B cell (primary cell): ENCODE measurements at regions not wholly inside any gene's neighbourhood (a gene's known extent, or its start where the extent isn't known, plus 50 kb on each side); places are given as distances from the start of the nearest gene placed in this dataset.

ENCODE experiments used
- ATAC-seq: fragments of 200-7000 bp; cut with Tn5 transposase; one replicate; pipeline ENCODE4 v1.10.0; 2021; ENCODE audit warnings: low read depth, mild to moderate bottlenecking, moderate number of reproducible peaks, moderate library complexity
- CTCF ChIA-PET: fragments of 350-600 bp; sonication (Branson Sonifier 250); formaldehyde crosslinking; loops from one replicate; lab custom pipeline; 2021; ENCODE audit warnings: antibody characterized with exemption, inconsistent platforms; lab: Charles Lee
- POLR2A ChIA-PET: fragments of 350-600 bp; sonication (Branson Sonifier 250); formaldehyde crosslinking; loops from one replicate; lab custom pipeline; 2021; ENCODE audit warnings: antibody characterized with exemption; lab: Charles Lee
- DNase-seq: peaks from one replicate; pipeline ENCODE4 v3.0.0; 2013
- H2AFZ ChIP-seq: 2 replicates; pipeline ENCODE4 v1.6.1; 2012; ENCODE audit warnings: mild to moderate bottlenecking, low read depth, low read length; ENCODE audit not compliant: insufficient read depth, poor library complexity, severe bottlenecking
- H3K27ac ChIP-seq, 2 donors: 1 replicate in 1 of 2; 2 replicates in 1 of 2; pipeline ENCODE4 v1.5.1; 2012 to 2013; ENCODE audit warnings: low read length in 2 of 2, mild to moderate bottlenecking in 2 of 2, moderate library complexity in 1 of 2
- H3K27me3 ChIP-seq, 4 experiments: fragments of 200-600 bp in 1 of 4; sonication (generic) in 1 of 4; replicated peaks in 1 of 4; 1 replicate in 2 of 4; 2 replicates in 2 of 4; pipeline versions ENCODE4 v1.6.1 to v1.7.0; 2013 to 2016; ENCODE audit warnings: low read length in 3 of 4, mild to moderate bottlenecking in 2 of 4, mixed read lengths in 1 of 4, moderate library complexity in 1 of 4; ENCODE audit not compliant: insufficient read depth in 4 of 4, control insufficient read depth in 3 of 4; ENCODE audit errors: control extremely low read depth in 1 of 4
- H3K36me3 ChIP-seq, 2 experiments: replicated peaks in 1 of 2; 1 replicate in 1 of 2; 2 replicates in 1 of 2; pipeline versions ENCODE4 v1.6.1 to v1.7.1; 2013; ENCODE audit warnings: low read length in 1 of 2; ENCODE audit not compliant: insufficient read depth in 2 of 2, control insufficient read depth in 1 of 2; ENCODE audit errors: control extremely low read depth in 1 of 2, extremely low read depth in 1 of 2
- H3K4me1 ChIP-seq, 2 donors: fragments of 200-600 bp in 1 of 2; sonication (generic) in 1 of 2; 1 replicate in 1 of 2; 2 replicates in 1 of 2; pipeline versions ENCODE4 v1.5.1 to v1.6.1; 2013 to 2017; ENCODE audit warnings: low read length in 2 of 2; ENCODE audit not compliant: control insufficient read depth in 2 of 2, insufficient read depth in 2 of 2
- H3K4me2 ChIP-seq: replicated peaks from 2 replicates; pipeline ENCODE3; 2012; ENCODE audit warnings: mild to moderate bottlenecking, low read depth, low read length; ENCODE audit not compliant: poor library complexity, severe bottlenecking
- H3K4me3 ChIP-seq, 5 experiments: fragments of 200-600 bp in 1 of 5; sonication (generic) in 1 of 5; 1 replicate in 3 of 5; 2 replicates in 2 of 5; pipeline versions ENCODE4 v1.5.1 to v1.7.0; 2011 to 2016; ENCODE audit warnings: low read length in 4 of 5, mild to moderate bottlenecking in 4 of 5, low read depth in 2 of 5, control low read depth in 1 of 5, moderate library complexity in 1 of 5; ENCODE audit not compliant: insufficient read depth in 1 of 5; ENCODE audit errors: control extremely low read depth in 1 of 5, extremely low read depth in 1 of 5
- H3K79me2 ChIP-seq: fragments of 200-600 bp; sonication (generic); one replicate; pipeline ENCODE4 v1.6.0; 2016; ENCODE audit warnings: low read length; ENCODE audit not compliant: control insufficient read depth, insufficient read depth
- H3K9ac ChIP-seq: fragments of 200-600 bp; sonication (generic); 2 replicates; pipeline ENCODE4 v1.6.1; 2017; ENCODE audit warnings: mild to moderate bottlenecking, low read length, moderate library complexity
- H3K9me3 ChIP-seq, 3 donors: one replicate each; pipeline versions ENCODE4 v1.6.1 to v1.7.1; 2013; ENCODE audit warnings: low read length in 2 of 3; ENCODE audit not compliant: control insufficient read depth in 2 of 3, insufficient read depth in 1 of 3; ENCODE audit errors: control extremely low read depth in 1 of 3
- H4K20me1 ChIP-seq: 2 replicates; pipeline ENCODE4 v1.6.0; 2012; ENCODE audit warnings: mild to moderate bottlenecking, low read length; ENCODE audit not compliant: insufficient read depth, control insufficient read depth, poor library complexity, severe bottlenecking
- H3K27ac Mint-ChIP-seq: one replicate; pipeline ENCODE4 v1.8.0; 2021; ENCODE audit warnings: mixed read lengths
- H3K27me3 Mint-ChIP-seq: one replicate; pipeline ENCODE4 v1.8.0; 2021; ENCODE audit warnings: mixed read lengths
- H3K4me1 Mint-ChIP-seq: one replicate; pipeline ENCODE4 v1.8.0; 2021; ENCODE audit warnings: mixed read lengths
- H3K4me3 Mint-ChIP-seq: one replicate; pipeline ENCODE4 v1.8.0; 2021; ENCODE audit warnings: mixed read lengths
- H3K9me3 Mint-ChIP-seq: one replicate; pipeline ENCODE4 v1.8.0; 2022; ENCODE audit warnings: mixed read lengths; ENCODE audit not compliant: insufficient read depth
- CTCF ChIP-seq: fragments of 200-600 bp; IDR thresholded peaks from one replicate; pipeline ENCODE4 v1.8.0; 2022; ENCODE audit warnings: antibody characterized with exemption, mild to moderate bottlenecking
- EZH2 ChIP-seq: IDR thresholded peaks from 2 replicates; pipeline ENCODE4 v1.6.1; 2012; ENCODE audit warnings: borderline replicate concordance, low read depth, mild to moderate bottlenecking, moderate library complexity, low read length; ENCODE audit not compliant: insufficient read depth, poor library complexity, severe bottlenecking
- WGBS: methylation state at CpG from one replicate; pipeline ENCODE4 v1.1.5; 2013; ENCODE audit warnings: missing lambda C conversion rate; ENCODE audit not compliant: insufficient coverage; 5-methylcytosine and 5-hydroxymethylcytosine counted together
- intact Hi-C: fragments of 100-400 bp; cut with micrococcal nuclease; formaldehyde crosslinking; loops from one replicate; pipeline ENCODE4 v1.10.0; 2022

- CTCF ChIA-PET, result no interaction called here
- no peaks in the 10 kb centered on the region for H3K4me1 Mint-ChIP-seq
Observed at GRCh38 chr18:34280000-34280399, 55.3 kb upstream of the NOL4 start.

GRCh38 chr18:34280653-34281052 is 55.9 kb upstream of the NOL4 start:
- H3K27me3 Mint-ChIP-seq, result no peaks in the 10 kb centered on the region
- DNase-seq, result no peak
- H3K4me1 Mint-ChIP-seq, result no peaks in the 10 kb centered on the region
- H3K4me3 Mint-ChIP-seq, result no peak overlapping the region
- H4K20me1 ChIP-seq, result no peaks in the 10 kb centered on the region
- H3K4me2 ChIP-seq, result no peak overlapping the region
- TF ChIP-seq CTCF, result no peak
- TF ChIP-seq EZH2, result no peak
- H3K27ac Mint-ChIP-seq, result no peak overlapping the region
- no peak overlapping the region for H3K4me3 ChIP-seq
- no peaks in the 10 kb centered on the region for H3K4me1 ChIP-seq
- intact Hi-C loops, result no loop called here
- no peaks in the 10 kb centered on the region for H3K9me3 Mint-ChIP-seq
- ChIA-PET POLR2A (no interaction called here), CTCF (no interaction called here)
- 69% methylated on average over 2 of the region's 4 CpGs for WGBS
- H3K36me3 ChIP-seq, result no peaks in the 10 kb centered on the region
- H3K9me3 ChIP-seq, result no peaks in the 10 kb centered on the region
- no peak for ATAC-seq
- H3K27ac ChIP-seq, result no peak overlapping the region
- H3K27me3 ChIP-seq, result no peaks in the 10 kb centered on the region
- H3K9ac ChIP-seq, result no peak overlapping the region
- no peaks in the 10 kb centered on the region for H3K79me2 ChIP-seq
- no peak overlapping the region for H2AFZ ChIP-seq

More at GRCh38 chr18:34280000-34280399, 55.3 kb upstream of the NOL4 start:
- Mint-ChIP-seq H3K4me3 (no peak overlapping the region), H3K27ac (no peak overlapping the region), H3K9me3 (no peaks in the 10 kb centered on the region), H3K27me3 (no peaks in the 10 kb centered on the region)
- no peak for ATAC-seq
- no peaks in the 10 kb centered on the region for H3K36me3 ChIP-seq
- TF ChIP-seq EZH2 (no peak), CTCF (no peak)
- H3K4me2 ChIP-seq, result no peak overlapping the region
- H4K20me1 ChIP-seq, result no peaks in the 10 kb centered on the region
- H3K9ac ChIP-seq, result no peak overlapping the region
- no peaks in the 10 kb centered on the region for H3K4me1 ChIP-seq
- no peaks in the 10 kb centered on the region for H3K27me3 ChIP-seq
- no peaks in the 10 kb centered on the region for H3K9me3 ChIP-seq
- POLR2A ChIA-PET, result no interaction called here
- no CpG with 5 or more reads among the region's 1 CpG for WGBS
- no peaks in the 10 kb centered on the region for H3K79me2 ChIP-seq
- no peak for DNase-seq
- H3K27ac ChIP-seq, result no peak overlapping the region
- intact Hi-C loops, result no loop called here
- H2AFZ ChIP-seq, result no peak overlapping the region
- no peak overlapping the region for H3K4me3 ChIP-seq
